NCI-H524 treated with DMSO at 0.1 percent for 48 hours (cell line): ENCODE measurements at regions not wholly inside any gene's neighbourhood (a gene's known extent, or its start where the extent isn't known, plus 50 kb on each side); places are given as distances from the start of the nearest gene placed in this dataset.

Experiments
- DNase-seq: peaks from one replicate; lab custom pipeline; 2025; lab: John Stamatoyannopoulos, UW

GRCh38 chr10:129333706-129334105 is 133.3 kb upstream of the MGMT start:
- DNase-seq, result no peak

- no peak for DNase-seq
Measured at GRCh38 chr10:129334266-129334665, 132.8 kb upstream of the MGMT start.

- no peak for DNase-seq
Measured at GRCh38 chr10:129335396-129335795, 131.6 kb upstream of the MGMT start.

GRCh38 chr10:129335942-129336341 is 131.1 kb upstream of the MGMT start:
- DNase-seq, result no peak

- DNase-seq, result no peak
Measured at GRCh38 chr10:129339191-129339590, 127.8 kb upstream of the MGMT start.

GRCh38 chr10:129339841-129340240 is 127.2 kb upstream of the MGMT start:
- DNase-seq, result no peak

- no peak for DNase-seq
Measured at GRCh38 chr10:129341087-129341486, 126.0 kb upstream of the MGMT start.

GRCh38 chr10:129342385-129342784 is 124.7 kb upstream of the MGMT start:
- DNase-seq, result no peak

- DNase-seq, result no peak
Measured at GRCh38 chr10:129343141-129343540, 123.9 kb upstream of the MGMT start.

GRCh38 chr10:129344103-129344502 is 122.9 kb upstream of the MGMT start:
- no peak for DNase-seq

GRCh38 chr10:129344731-129345355 is 122.2 kb upstream of the MGMT start:
- DNase-seq, result no peak

GRCh38 chr10:129345763-129346162 is 121.3 kb upstream of the MGMT start:
- no peak for DNase-seq

GRCh38 chr10:129350690-129351089 is 116.4 kb upstream of the MGMT start:
- DNase-seq, result no peak

GRCh38 chr10:129353101-129353500 is 113.9 kb upstream of the MGMT start:
- DNase-seq, result no peak

GRCh38 chr10:129360046-129360445 is 107.0 kb upstream of the MGMT start:
- DNase-seq, result no peak

- DNase-seq, result no peak
Measured at GRCh38 chr10:129361676-129362376, 105.2 kb upstream of the MGMT start.

- no peak for DNase-seq
Measured at GRCh38 chr10:129364949-129365348, 102.1 kb upstream of the MGMT start.

GRCh38 chr10:129365767-129366402 is 101.2 kb upstream of the MGMT start:
- DNase-seq, result no peak

- no peak for DNase-seq
Measured at GRCh38 chr10:129366450-129366849, 100.6 kb upstream of the MGMT start.

- DNase-seq, result no peak
Measured at GRCh38 chr10:129369566-129369965, 97.5 kb upstream of the MGMT start.

- DNase-seq, result no peak
Measured at GRCh38 chr10:129371541-129371940, 95.5 kb upstream of the MGMT start.

- no peak for DNase-seq
Measured at GRCh38 chr10:129372172-129372571, 94.9 kb upstream of the MGMT start.

- DNase-seq, result no peak
Measured at GRCh38 chr10:129373231-129373630, 93.8 kb upstream of the MGMT start.
